ENCODE measurements at regions not wholly inside any gene's neighbourhood (a gene's known extent, or its start where the extent isn't known, plus 50 kb on each side); places are given as distances from the start of the nearest gene placed in this dataset.

DNA sequence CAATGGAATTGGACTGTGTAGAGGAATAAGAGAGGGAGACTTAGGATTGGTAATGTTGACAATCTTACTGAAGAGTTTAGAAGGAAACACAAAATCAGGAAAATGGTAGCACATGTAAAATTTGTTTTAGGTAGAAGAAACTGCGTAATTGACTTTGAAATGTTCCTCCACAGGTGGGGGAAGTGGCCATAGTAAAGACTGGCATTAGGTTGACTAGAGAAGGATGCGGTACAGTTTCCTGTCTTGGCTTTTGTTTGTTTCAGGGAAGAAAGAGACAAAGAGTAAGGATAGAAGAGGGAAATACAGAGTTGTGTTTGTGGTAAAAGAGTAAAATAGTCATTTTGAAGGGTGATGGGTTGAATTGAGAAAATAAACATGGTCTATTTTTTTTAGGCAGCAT is 253.6 kb upstream of the ZNF717 start:
- Mint-ChIP-seq H3K27me3 (ENCODE audit: insufficient read depth) (no peaks in the 10 kb centered on the region), H3K9me3 (no peaks in the 10 kb centered on the region; the same call in 1 of the 2 replicates), H3K36me3 (ENCODE audit: low read depth) (no peaks in the 10 kb centered on the region), H3K4me1 (ENCODE audit: low read depth) (peaks cover 42% of the 10 kb centered on the region; the same call in 1 of the 2 replicates), H3K4me3 (no peak overlapping the region), H3K27ac (no peak overlapping the region)
- DNase-seq: no peak
- TF ChIP-seq, protein P1, sequence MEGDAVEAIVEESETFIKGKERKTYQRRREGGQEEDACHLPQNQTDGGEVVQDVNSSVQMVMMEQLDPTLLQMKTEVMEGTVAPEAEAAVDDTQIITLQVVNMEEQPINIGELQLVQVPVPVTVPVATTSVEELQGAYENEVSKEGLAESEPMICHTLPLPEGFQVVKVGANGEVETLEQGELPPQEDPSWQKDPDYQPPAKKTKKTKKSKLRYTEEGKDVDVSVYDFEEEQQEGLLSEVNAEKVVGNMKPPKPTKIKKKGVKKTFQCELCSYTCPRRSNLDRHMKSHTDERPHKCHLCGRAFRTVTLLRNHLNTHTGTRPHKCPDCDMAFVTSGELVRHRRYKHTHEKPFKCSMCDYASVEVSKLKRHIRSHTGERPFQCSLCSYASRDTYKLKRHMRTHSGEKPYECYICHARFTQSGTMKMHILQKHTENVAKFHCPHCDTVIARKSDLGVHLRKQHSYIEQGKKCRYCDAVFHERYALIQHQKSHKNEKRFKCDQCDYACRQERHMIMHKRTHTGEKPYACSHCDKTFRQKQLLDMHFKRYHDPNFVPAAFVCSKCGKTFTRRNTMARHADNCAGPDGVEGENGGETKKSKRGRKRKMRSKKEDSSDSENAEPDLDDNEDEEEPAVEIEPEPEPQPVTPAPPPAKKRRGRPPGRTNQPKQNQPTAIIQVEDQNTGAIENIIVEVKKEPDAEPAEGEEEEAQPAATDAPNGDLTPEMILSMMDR (IDR thresholded peaks at IDR 0.05): no peak

DNA sequence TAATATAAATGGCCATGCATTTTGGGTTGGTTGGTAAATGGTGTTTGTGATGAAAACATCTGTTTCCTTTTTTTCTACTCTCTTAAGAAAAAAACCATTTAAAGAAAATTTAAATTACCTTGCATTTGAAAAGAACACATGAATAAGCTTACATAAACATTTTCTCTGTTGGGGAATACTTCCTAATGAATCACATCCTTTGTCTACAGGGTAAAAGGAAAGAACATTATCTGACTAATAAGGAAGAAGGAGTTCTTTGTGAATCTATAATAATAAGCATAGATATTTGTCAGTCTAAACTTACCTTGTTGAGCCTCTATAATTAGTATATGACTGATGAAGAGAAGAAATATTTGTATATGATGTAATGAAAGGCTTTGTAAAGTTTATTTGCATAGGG is 254.1 kb upstream of the ZNF717 start:
- Mint-ChIP-seq H3K36me3 (ENCODE audit: low read depth) (no peaks in the 10 kb centered on the region), H3K27me3 (ENCODE audit: insufficient read depth) (no peaks in the 10 kb centered on the region), H3K4me1 (ENCODE audit: low read depth) (peaks cover 42% of the 10 kb centered on the region; the same call in 1 of the 2 replicates), H3K27ac (no peak overlapping the region; the same call in 1 of the 2 replicates), H3K4me3 (no peak overlapping the region), H3K9me3 (no peaks in the 10 kb centered on the region; the same call in 1 of the 2 replicates)
- TF ChIP-seq, protein P1 (IDR thresholded peaks at IDR 0.05): no peak
- no peak for DNase-seq

DNA sequence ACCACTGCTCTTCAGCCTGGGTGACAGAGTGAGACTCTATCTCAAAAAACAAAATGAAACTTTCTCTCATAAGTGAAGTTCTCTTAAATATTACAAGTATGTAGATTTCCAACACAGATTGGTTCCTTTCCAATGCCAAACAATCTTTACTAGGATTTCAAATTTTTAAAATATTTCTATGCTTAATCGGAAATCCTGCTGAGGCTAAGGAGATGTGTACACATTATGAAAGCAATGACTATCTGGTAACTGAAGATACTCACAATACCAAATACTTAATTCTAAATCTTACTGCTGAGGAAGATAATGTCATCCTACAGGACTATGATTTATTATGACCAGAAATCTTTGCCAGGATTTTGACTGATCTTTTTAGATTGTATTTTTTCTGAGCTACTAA is 255.6 kb upstream of the ZNF717 start:
- H3K27ac Mint-ChIP-seq: peak overlapping the region; percentile 55; the same call in 1 of the 2 replicates
- DNase-seq: no peak
- no peaks in the 10 kb centered on the region for H3K9me3 Mint-ChIP-seq
- H3K36me3 Mint-ChIP-seq (ENCODE audit: low read depth): no peaks in the 10 kb centered on the region
- peak overlapping the region; percentile 43; the same call in 1 of the 2 replicates for H3K4me3 Mint-ChIP-seq
- peaks cover 41% of the 10 kb centered on the region; the same call in 1 of the 2 replicates for H3K4me1 Mint-ChIP-seq (ENCODE audit: low read depth)
- TF ChIP-seq, protein P1 (IDR thresholded peaks at IDR 0.05): no peak
- H3K27me3 Mint-ChIP-seq (ENCODE audit: insufficient read depth): no peaks in the 10 kb centered on the region

DNA sequence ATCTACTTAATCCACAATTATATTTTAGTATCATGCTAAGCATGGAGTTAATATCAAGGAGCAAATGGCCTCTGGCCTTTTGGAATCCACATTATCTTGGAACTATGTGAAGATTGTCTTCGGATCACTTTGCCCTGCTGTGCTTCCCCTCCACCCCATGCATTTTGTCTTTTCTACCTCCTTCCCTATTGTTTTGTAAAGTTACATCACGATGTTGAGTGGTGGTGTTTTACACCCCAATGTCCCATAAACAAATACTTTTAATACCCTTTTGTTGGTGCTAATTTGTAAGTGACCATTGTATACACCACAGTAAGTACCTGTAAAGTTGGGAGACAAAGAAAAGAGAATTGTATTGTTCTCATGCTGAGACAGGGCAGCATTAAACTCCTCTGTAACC is 258.4 kb upstream of the ZNF717 start:
- no peak overlapping the region for H3K27ac Mint-ChIP-seq
- no peak overlapping the region for H3K4me3 Mint-ChIP-seq
- no peaks in the 10 kb centered on the region for H3K36me3 Mint-ChIP-seq (ENCODE audit: low read depth)
- no peak for DNase-seq
- H3K4me1 Mint-ChIP-seq (ENCODE audit: low read depth): peaks cover 41% of the 10 kb centered on the region; the same call in 1 of the 2 replicates
- TF ChIP-seq, protein P1 (IDR thresholded peaks at IDR 0.05): no peak
- H3K9me3 Mint-ChIP-seq: peaks cover 5% of the 10 kb centered on the region; the same call in 1 of the 2 replicates
- no peaks in the 10 kb centered on the region; the same call in 1 of the 2 replicates for H3K27me3 Mint-ChIP-seq (ENCODE audit: insufficient read depth)

DNA sequence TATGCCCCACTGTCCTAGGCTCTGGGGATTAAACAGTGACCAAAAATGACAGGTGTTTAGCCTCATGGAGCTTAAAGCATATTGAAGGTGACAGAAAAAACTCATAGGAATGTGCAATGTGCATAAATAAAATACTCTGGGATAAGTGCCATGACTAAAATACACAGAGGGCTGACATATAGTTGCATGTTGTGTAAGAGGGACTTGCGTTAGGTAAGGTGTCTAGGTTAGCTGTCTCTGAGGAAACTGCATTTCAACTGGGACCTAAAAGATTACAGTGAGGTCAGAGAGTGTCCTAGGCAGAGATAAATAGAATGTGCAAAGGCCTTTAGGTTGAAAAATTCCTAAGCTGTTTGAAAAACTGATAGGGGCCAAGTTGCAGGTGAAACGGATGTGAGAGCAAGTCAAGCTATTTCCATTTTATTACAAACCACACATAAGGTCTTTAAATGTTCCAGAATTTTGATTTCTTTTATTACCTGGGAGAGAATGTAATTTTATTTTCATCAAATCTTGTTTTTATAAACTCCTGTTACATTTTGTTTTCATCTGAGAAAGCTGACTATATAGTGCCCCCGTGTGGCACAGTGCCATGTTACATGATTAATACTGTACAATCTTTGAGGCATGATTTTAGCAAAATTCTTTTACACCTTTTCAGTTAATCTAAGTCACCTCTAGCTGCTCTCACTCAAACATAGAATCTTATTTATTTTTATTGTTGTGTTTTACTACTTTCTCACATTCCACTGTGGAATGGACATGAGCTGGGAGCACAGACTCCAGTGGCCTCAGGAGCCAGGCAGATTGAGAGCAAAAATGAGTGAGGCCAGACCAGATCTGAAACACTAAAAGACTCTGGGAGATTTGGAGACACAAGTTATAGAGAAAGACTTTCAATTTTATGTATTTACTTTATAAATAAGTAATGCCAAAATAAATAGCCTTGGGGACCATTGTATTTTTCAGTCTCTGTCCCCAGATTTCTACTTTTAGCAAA is 259.6 kb upstream of the ZNF717 start:
- H3K9me3 Mint-ChIP-seq: peaks cover 5% of the 10 kb centered on the region; the same call in 1 of the 2 replicates
- H3K27me3 Mint-ChIP-seq (ENCODE audit: insufficient read depth): no peaks in the 10 kb centered on the region; the same call in 1 of the 2 replicates
- no peak overlapping the region; the same call in 1 of the 2 replicates for H3K27ac Mint-ChIP-seq
- TF ChIP-seq, protein P1 (IDR thresholded peaks at IDR 0.05): peak; percentile 76
- peaks cover 41% of the 10 kb centered on the region; the same call in 1 of the 2 replicates for H3K4me1 Mint-ChIP-seq (ENCODE audit: low read depth)
- peak overlapping the region; percentile 38; the same call in 1 of the 2 replicates for H3K4me3 Mint-ChIP-seq
- DNase-seq: no peak
- H3K36me3 Mint-ChIP-seq (ENCODE audit: low read depth): no peaks in the 10 kb centered on the region

Data from HFFc6 (cell line).